ENCODE measurements at regions not wholly inside any gene's neighbourhood (a gene's known extent, or its start where the extent isn't known, plus 50 kb on each side); places are given as distances from the start of the nearest gene placed in this dataset.
"Not testable (repeated sequence)": the region's sequence is repeated elsewhere in the genome, so short reads cannot be mapped to it uniquely, and the experiment has no call there.

DNA sequence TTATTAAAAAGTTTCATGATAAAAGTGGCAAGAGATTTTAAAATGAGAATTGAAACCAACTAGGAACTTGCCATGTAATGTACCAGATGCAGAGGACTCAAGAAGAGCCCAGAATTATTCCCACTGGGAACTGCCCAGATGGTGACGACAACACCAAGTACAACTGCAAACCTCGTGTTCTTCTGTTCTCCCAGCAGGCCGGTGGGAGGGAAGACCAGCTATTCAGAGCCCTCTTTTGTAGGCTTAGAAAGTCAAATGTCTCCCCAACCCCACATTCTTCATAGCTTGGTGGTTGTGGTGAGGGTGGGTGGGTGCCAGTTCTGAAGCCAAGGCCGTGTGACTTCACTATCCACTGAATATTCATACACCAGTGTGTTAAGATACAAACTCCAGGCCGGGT, 54.3 kb upstream of the ITGB1 start:
- DNase-seq (ENCODE audit: low spot score), result no peak
- no peak overlapping the region for H3K4me3 ChIP-seq
- H3K9me3 ChIP-seq, result no peaks in the 10 kb centered on the region
- H3K4me1 ChIP-seq, result no peaks in the 10 kb centered on the region
- H3K27ac ChIP-seq, result no peak overlapping the region
- H3K36me3 ChIP-seq, result no peaks in the 10 kb centered on the region
- H3K27me3 ChIP-seq, result no peaks in the 10 kb centered on the region
- TF ChIP-seq, protein P1, sequence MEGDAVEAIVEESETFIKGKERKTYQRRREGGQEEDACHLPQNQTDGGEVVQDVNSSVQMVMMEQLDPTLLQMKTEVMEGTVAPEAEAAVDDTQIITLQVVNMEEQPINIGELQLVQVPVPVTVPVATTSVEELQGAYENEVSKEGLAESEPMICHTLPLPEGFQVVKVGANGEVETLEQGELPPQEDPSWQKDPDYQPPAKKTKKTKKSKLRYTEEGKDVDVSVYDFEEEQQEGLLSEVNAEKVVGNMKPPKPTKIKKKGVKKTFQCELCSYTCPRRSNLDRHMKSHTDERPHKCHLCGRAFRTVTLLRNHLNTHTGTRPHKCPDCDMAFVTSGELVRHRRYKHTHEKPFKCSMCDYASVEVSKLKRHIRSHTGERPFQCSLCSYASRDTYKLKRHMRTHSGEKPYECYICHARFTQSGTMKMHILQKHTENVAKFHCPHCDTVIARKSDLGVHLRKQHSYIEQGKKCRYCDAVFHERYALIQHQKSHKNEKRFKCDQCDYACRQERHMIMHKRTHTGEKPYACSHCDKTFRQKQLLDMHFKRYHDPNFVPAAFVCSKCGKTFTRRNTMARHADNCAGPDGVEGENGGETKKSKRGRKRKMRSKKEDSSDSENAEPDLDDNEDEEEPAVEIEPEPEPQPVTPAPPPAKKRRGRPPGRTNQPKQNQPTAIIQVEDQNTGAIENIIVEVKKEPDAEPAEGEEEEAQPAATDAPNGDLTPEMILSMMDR (IDR thresholded peaks at IDR 0.05), result no peak

DNA sequence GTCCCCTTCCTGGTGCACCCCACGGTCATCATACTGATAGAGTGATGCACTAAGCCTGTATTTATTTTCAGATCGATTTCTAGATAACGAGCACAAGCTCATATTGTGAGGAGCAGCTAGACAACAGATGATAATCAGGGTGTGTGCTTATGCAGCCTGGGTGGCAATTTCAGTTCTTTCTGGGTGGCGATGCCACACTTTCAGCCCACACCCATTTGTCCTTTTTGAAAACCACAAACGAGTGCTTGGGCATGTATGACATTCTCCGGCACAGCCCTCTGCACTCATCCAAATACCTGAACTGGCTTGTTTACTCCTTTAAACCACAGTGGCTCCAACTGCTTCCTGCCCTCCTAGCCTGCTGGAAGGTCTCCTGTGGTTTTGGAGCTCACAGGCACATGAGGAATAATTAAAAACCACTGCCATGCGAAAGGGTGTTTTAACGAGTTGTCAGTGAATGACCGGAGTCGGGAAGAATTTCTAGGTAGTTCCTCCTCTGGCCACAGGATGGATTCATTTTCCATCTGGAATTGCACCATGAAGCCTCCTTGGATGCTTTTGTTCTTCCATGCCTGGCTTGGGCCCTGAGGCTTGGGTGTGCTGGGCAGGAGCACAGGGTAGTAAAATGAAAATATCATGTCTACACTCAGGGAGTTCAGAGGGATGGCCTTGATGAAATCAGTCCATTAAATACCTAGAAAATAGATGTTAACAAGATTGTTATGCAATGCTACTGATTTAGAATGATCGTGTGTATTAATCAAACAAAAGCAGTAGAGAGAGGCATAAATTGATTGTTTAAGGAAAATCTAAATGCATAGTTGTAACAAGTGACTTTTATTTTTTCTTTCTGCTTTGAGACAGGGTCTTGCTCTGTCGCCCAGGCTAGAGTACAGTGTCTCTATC, 52.4 kb upstream of the ITGB1 start:
- Histone ChIP-seq H3K27me3 (no peaks in the 10 kb centered on the region), H3K4me1 (peaks cover 0 to 8% of the 10 kb centered on the region in 2 donors), H3K27ac (no peak overlapping the region), H3K36me3 (no peaks in the 10 kb centered on the region), H3K4me3 (no peak overlapping the region), H3K9me3 (no peaks in the 10 kb centered on the region)
- TF ChIP-seq, protein P1 (IDR thresholded peaks at IDR 0.05), result peak in 1 of 2 donors; percentile 46
- DNase-seq (ENCODE audit: low spot score), result no peak

DNA sequence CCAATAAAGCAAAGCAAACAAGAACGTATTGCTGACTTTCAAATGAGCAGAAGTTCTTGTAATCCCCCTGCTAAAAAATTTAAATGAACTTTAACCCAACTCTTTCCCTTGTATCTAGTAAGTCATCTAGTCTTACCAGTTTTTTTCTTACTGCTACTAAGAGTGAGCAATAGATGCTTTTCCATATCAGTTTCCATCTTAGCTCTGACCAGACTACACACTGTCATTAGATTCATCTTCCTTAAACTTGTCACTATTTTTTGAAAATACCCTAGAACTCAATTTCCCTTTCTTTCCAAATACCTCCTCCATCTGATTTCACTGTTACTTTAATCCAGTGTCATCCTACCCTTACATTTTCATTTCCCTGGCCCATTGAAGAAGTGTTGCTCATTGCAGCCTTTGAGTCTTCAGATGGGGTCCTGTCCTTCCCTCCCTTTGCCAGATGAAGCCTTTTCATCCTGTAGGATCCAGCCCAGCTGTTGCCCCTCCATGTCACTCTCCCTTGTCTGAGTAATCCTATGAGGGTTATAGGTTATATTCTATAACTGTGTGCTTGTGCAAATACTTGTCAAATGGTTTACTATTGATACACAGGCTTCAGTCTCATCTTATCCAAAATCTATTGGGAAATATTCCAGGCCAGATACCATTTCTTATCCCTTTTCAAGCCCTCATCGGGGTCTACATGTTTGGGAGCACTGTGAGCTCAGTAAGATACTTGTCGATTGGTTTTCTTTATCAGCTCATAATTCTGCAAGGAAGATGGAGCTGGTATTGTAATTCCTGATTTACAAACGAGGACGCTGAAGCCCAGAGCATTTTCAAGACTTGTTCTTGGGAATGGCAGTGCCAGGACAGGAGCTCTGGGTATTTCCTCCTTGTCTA, 51.5 kb upstream of the ITGB1 start:
- H3K36me3 ChIP-seq, result no peaks in the 10 kb centered on the region
- no peak overlapping the region for H3K4me3 ChIP-seq
- H3K4me1 ChIP-seq, result peaks cover 0 to 15% of the 10 kb centered on the region in 2 donors
- H3K9me3 ChIP-seq, result no peaks in the 10 kb centered on the region
- no peak overlapping the region for H3K27ac ChIP-seq
- H3K27me3 ChIP-seq, result no peaks in the 10 kb centered on the region
- TF ChIP-seq, protein P1 (IDR thresholded peaks at IDR 0.05), result no peak
- DNase-seq (ENCODE audit: low spot score), result no peak

DNA sequence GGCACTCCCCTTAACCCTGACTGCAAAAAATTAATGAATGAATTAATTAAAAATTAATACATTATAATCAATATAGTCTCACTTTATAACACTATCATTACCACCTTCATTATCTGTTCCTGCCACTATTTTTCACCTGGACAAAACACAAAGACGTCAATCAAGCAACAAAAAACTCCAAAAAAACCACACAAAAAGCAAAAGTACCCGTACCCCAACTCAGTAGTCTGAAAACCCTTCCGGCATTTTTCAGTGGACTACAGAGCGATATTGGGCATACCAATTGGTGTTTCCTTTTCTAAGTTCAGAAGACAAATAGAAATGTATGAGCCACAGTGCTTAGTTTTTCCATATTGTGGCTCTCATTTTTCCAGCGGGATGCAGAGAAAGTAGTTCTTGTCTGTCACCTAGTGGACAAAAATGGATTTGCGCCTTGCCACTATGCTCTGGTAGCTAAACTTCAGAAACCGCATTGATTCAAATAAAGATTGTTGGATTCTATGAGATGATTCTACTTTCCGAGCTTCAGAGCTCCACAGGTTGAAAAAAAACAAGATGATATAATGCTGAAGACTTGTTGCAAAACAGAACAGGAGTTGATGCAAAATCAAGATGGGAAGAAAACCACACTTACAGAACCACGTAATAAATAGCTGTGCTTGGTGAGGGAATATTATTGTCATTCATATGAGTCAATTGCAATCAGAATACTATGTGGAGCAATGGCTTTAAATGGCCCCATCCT, 50.6 kb upstream of the ITGB1 start:
- no peak overlapping the region for H3K4me3 ChIP-seq
- peak; percentile 68 for DNase-seq (ENCODE audit: low spot score)
- TF ChIP-seq, protein P1 (IDR thresholded peaks at IDR 0.05), result peak; percentile 98 to 99
- H3K9me3 ChIP-seq, result no peaks in the 10 kb centered on the region
- H3K36me3 ChIP-seq, result no peaks in the 10 kb centered on the region
- no peaks in the 10 kb centered on the region for H3K27me3 ChIP-seq
- H3K4me1 ChIP-seq, result peaks cover 0 to 17% of the 10 kb centered on the region in 2 donors
- H3K27ac ChIP-seq, result no peak overlapping the region

DNA sequence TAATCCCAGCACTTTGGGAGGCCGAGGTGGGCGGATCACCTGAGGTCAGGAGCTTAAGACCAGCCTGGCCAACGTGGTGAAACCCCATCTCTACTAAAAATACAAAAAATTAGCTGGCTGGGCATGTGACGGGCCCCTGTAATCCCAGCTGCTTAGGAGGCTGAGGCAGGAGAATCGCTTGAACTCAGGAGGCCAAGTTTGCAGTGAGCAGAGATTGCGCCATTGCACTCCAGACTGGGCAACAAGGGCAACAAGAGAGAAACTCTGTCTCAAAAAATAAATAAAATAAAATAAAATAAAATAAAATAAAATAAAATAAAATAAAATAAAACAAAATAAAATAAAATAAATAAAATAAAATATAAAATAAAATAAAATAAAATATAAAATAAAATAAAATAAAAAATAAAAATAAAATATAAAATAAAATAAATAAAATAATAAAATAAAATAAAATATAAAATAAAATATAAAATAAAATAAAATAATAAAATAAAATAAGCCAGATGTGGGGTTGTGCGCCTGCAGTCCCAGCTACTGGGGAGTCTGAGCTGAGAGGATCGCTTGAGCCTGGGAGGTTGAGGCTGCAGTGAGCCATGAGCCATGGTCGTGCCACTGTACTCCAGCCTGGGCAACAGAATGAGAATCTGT, 49.8 kb upstream of the ITGB1 start:
- not testable (repeated sequence) for H3K36me3 ChIP-seq; H3K27ac ChIP-seq; H3K9me3 ChIP-seq; H3K4me3 ChIP-seq; H3K27me3 ChIP-seq; DNase-seq (ENCODE audit: low spot score)
- peaks cover 0 to 17% of the 10 kb centered on the region in 2 donors for H3K4me1 ChIP-seq
